HepG2 (cell line): ENCODE measurements at regions not wholly inside any gene's neighbourhood (a gene's known extent, or its start where the extent isn't known, plus 50 kb on each side); places are given as distances from the start of the nearest gene placed in this dataset.

ENCODE experiments used
- ATAC-seq: fragments of 200-7000 bp; cut with Tn5 transposase; 3 replicates; pipeline ENCODE4 v1.9.1; 2020; ENCODE audit warnings: mild to moderate bottlenecking, moderate library complexity
- BruUV-seq: library from RNA; stranded (reverse); fragments of 400-500 nt; replicated peaks from 2 replicates; lab custom pipeline; 2021; lab: Mats Ljungman, UMichigan
- CTCF ChIA-PET: fragments of 300-600 bp; formaldehyde crosslinking; extraction: SDS; loops from one replicate; lab custom pipeline; 2021; ENCODE audit warnings: low total read pairs, inconsistent platforms, low intra/inter-chr PET ratio; lab: Yijun Ruan, JAX
- POLR2A ChIA-PET: fragments of 350-600 bp; sonication (Branson Sonifier 250); formaldehyde crosslinking; loops from one replicate; lab custom pipeline; 2020; ENCODE audit warnings: antibody characterized with exemption, inconsistent platforms; lab: Yijun Ruan, JAX
- DNase-seq: peaks from one replicate; pipeline ENCODE4 v3.0.0-alpha.2; 2015; ENCODE audit warnings: low spot score
- FAIRE-seq: peaks from 3 replicates; lab custom pipeline; 2011; peaks lifted over from hg19 to GRCh38; lab: Jason Lieb, UNC
- H2AFZ ChIP-seq: one replicate; pipeline ENCODE4 v1.6.1; 2011; ENCODE audit warnings: low read length, inconsistent platforms
- H3K27ac ChIP-seq: fragments of 300-600 bp; 3 replicates; pipeline ENCODE4 v1.8.0; 2011; ENCODE audit warnings: mixed run types, mild to moderate bottlenecking, mixed read lengths, low read length, inconsistent platforms; ENCODE audit not compliant: insufficient read depth; ENCODE audit errors: extremely low read length
- H3K27me3 ChIP-seq, 2 experiments: fragments of 200-600 bp in 1 of 2; 2 replicates in 1 of 2; 3 replicates in 1 of 2; pipeline versions ENCODE4 v1.6.0 to v1.8.0; 2011; ENCODE audit warnings: low read length in 2 of 2, mild to moderate bottlenecking in 2 of 2, moderate library complexity in 2 of 2, inconsistent platforms in 1 of 2; ENCODE audit not compliant: insufficient read depth in 2 of 2, control insufficient read depth in 1 of 2
- H3K36me3 ChIP-seq, 2 experiments: fragments of 200-600 bp in 1 of 2; replicated peaks in 1 of 2; 2 replicates in 1 of 2; 3 replicates in 1 of 2; pipeline versions ENCODE4 v1.5.1 to v1.8.0; 2011; ENCODE audit warnings: low read length in 2 of 2, inconsistent platforms in 1 of 2; ENCODE audit not compliant: insufficient read depth in 2 of 2, control insufficient read depth in 1 of 2
- H3K4me1 ChIP-seq: 2 replicates; pipeline ENCODE4 v1.5.1; 2012; ENCODE audit warnings: low read length, inconsistent platforms; ENCODE audit not compliant: insufficient read depth
- H3K4me2 ChIP-seq: 2 replicates; pipeline ENCODE4 v1.6.0; 2011; ENCODE audit warnings: low read depth, low read length, inconsistent platforms
- H3K4me3 ChIP-seq, 3 experiments: fragments of 200-600 bp in 1 of 3; sonication (generic), shearing (Covaris generic) in 1 of 3; replicated peaks in 1 of 3; 2 replicates each; pipeline ENCODE4 v1.5.1; 2011 to 2016; ENCODE audit warnings: low read length in 3 of 3, inconsistent platforms in 2 of 3, low read depth in 2 of 3, mild to moderate bottlenecking in 2 of 3, control low read depth in 1 of 3, mixed read lengths in 1 of 3; ENCODE audit not compliant: insufficient read depth in 1 of 3
- H3K79me2 ChIP-seq: one replicate; pipeline ENCODE4 v1.6.1; 2011; ENCODE audit warnings: low read length, inconsistent platforms; ENCODE audit not compliant: insufficient read depth
- H3K9ac ChIP-seq: 2 replicates; pipeline ENCODE4 v1.6.0; 2011; ENCODE audit warnings: mild to moderate bottlenecking, low read depth, low read length, inconsistent platforms; ENCODE audit not compliant: insufficient read depth
- H3K9me3 ChIP-seq: 2 replicates; pipeline ENCODE4 v1.5.1; 2012; ENCODE audit warnings: mild to moderate bottlenecking, low read length
- H4K20me1 ChIP-seq: 2 replicates; pipeline ENCODE4 v1.6.0; 2011; ENCODE audit warnings: inconsistent platforms, mild to moderate bottlenecking, low read length, moderate library complexity; ENCODE audit not compliant: insufficient read depth
- ATF7 ChIP-seq, 2 experiments: fragments of 450-650 bp in 1 of 2; sonication (generic) in 1 of 2; formaldehyde crosslinking in 1 of 2; IDR thresholded peaks; 2 replicates each; pipeline versions ENCODE4 v1.4.0 to v1.6.1; 2016 to 2020; ENCODE audit warnings: antibody characterized with exemption in 1 of 2, mild to moderate bottlenecking in 1 of 2, missing genetic modification reagents in 1 of 2
- ZBTB43 ChIP-seq: sonication (generic); formaldehyde crosslinking; conservative IDR thresholded peaks from 2 replicates; pipeline ENCODE4 v1.4.0; 2020; ENCODE audit warnings: missing genetic modification reagents
- ZNF235 ChIP-seq: sonication (generic); formaldehyde crosslinking; IDR thresholded peaks from 2 replicates; pipeline ENCODE4 v1.8.1; 2023; ENCODE audit warnings: mild to moderate bottlenecking, missing genetic modification reagents, borderline replicate concordance
- ZNF281 ChIP-seq: sonication (generic); formaldehyde crosslinking; IDR thresholded peaks from 2 replicates; pipeline ENCODE4 v1.4.0; 2020; ENCODE audit warnings: missing genetic modification reagents, borderline replicate concordance
- WGBS: methylation state at CpG from one replicate; pipeline ENCODE4 v1.1.6; 2017; ENCODE audit warnings: low lambda C conversion rate; 5-methylcytosine and 5-hydroxymethylcytosine counted together
- in situ Hi-C: cut with HindIII; loops from 2 replicates; pipeline ENCODE4 v1.10.0; 2017; ENCODE audit warnings: low pct_unique_long_range_greater_than_20kb; ENCODE audit not compliant: extremely low pct_ligation_motif_present
- intact Hi-C: fragments of 100-400 bp; cut with micrococcal nuclease; formaldehyde crosslinking; loops from one replicate; pipeline ENCODE4 v1.10.0; 2022; ENCODE audit not compliant: unreplicated experiment

- no peaks in the 10 kb centered on the region for H3K9me3 ChIP-seq
- no peaks in the 10 kb centered on the region for H3K36me3 ChIP-seq
- no peak overlapping the region for H3K4me2 ChIP-seq
- H3K79me2 ChIP-seq, result no peaks in the 10 kb centered on the region
- H3K27ac ChIP-seq, result no peak overlapping the region
- WGBS, result 2% methylated on average over 2 of the region's 2 CpGs
- no peak overlapping the region for H2AFZ ChIP-seq
- H3K27me3 ChIP-seq, result no peaks in the 10 kb centered on the region; a peak in 1 of 5 replicates
- intact Hi-C loops, result no loop called here
- no TSS peak for BruUV-seq
- TF ChIP-seq ZNF235 (CRISPR knock-in tag), result no peak
- TF ChIP-seq ATF7 (IDR thresholded peaks at IDR 0.05), result peak; percentile 56; the same call in 1 of the 2 replicates
- no peak for TF ChIP-seq ATF7 (CRISPR knock-in tag; IDR thresholded peaks at IDR 0.05)
- no peak for TF ChIP-seq ZNF281
- no peak for TF ChIP-seq ZBTB43 (CRISPR knock-in tag)
- TF ChIP-seq, all 625 proteins: peak for 1
- no peak for ATAC-seq
- no peak for DNase-seq
- Histone ChIP-seq H3K4me3 (no peak overlapping the region), H3K4me1 (peaks cover 14% of the 10 kb centered on the region), H3K9ac (no peak overlapping the region), H4K20me1 (no peaks in the 10 kb centered on the region)
- no peak for FAIRE-seq
- in situ Hi-C loops, result no loop called here
- ChIA-PET POLR2A (no interaction called here), CTCF (no interaction called here)
Observed at GRCh38 chr2:18502142-18502541, 58.3 kb downstream of the RDH14 start.
